Sigmoid colon (tissue), 4 donors: ENCODE measurements at regions not wholly inside any gene's neighbourhood (a gene's known extent, or its start where the extent isn't known, plus 50 kb on each side); places are given as distances from the start of the nearest gene placed in this dataset.

Experiments used
- EP300 ChIP-seq, 4 donors: sonication (generic); formaldehyde crosslinking; IDR thresholded peaks; one replicate each; pipeline ENCODE4 v1.6.1; 2017; ENCODE audit warnings: antibody characterized with exemption in 4 of 4
- POLR2A ChIP-seq, 2 donors: fragments of 450-650 bp; IDR thresholded peaks; one replicate each; pipeline ENCODE4 v1.6.1; 2016; ENCODE audit warnings: antibody characterized with exemption in 2 of 2, mild to moderate bottlenecking in 2 of 2, moderate library complexity in 2 of 2
- POLR2AphosphoS5 ChIP-seq, 4 donors: sonication (generic); formaldehyde crosslinking; IDR thresholded peaks; one replicate each; pipeline ENCODE4 v1.6.1; 2017; ENCODE audit warnings: antibody characterized with exemption in 4 of 4
- TF ChIP-seq, protein P1 (sequence below), 4 experiments: fragments of 450-650 bp in 3 of 4; fragments of 200-600 bp in 1 of 4; IDR thresholded peaks; one replicate each; pipeline ENCODE4 v1.5.1; 2016 to 2019; ENCODE audit warnings: antibody characterized with exemption in 4 of 4, mild to moderate bottlenecking in 3 of 4, moderate library complexity in 2 of 4

GRCh38 chr5:67502951-67503350 is 306.4 kb upstream of the CD180 start:
- TF ChIP-seq, protein P1, sequence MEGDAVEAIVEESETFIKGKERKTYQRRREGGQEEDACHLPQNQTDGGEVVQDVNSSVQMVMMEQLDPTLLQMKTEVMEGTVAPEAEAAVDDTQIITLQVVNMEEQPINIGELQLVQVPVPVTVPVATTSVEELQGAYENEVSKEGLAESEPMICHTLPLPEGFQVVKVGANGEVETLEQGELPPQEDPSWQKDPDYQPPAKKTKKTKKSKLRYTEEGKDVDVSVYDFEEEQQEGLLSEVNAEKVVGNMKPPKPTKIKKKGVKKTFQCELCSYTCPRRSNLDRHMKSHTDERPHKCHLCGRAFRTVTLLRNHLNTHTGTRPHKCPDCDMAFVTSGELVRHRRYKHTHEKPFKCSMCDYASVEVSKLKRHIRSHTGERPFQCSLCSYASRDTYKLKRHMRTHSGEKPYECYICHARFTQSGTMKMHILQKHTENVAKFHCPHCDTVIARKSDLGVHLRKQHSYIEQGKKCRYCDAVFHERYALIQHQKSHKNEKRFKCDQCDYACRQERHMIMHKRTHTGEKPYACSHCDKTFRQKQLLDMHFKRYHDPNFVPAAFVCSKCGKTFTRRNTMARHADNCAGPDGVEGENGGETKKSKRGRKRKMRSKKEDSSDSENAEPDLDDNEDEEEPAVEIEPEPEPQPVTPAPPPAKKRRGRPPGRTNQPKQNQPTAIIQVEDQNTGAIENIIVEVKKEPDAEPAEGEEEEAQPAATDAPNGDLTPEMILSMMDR (IDR thresholded peaks at IDR 0.05), result no peak
- TF ChIP-seq POLR2A (IDR thresholded peaks at IDR 0.05) (no peak), EP300 (IDR thresholded peaks at IDR 0.05) (no peak), POLR2AphosphoS5 (IDR thresholded peaks at IDR 0.05) (no peak)
